ENCODE measurements at regions not wholly inside any gene's neighbourhood (a gene's known extent, or its start where the extent isn't known, plus 50 kb on each side); places are given as distances from the start of the nearest gene placed in this dataset.

GRCh38 chr11:112794331-112794846 lies 166.8 kb upstream of the NCAM1 start:
- H3K4me3 ChIP-seq, result no peak overlapping the region
- H3K36me3 ChIP-seq, result no peaks in the 10 kb centered on the region
- no peaks in the 10 kb centered on the region for H3K9me3 ChIP-seq
- H3K27ac ChIP-seq, result peak overlapping the region in 1 of 2 donors; percentile 65
- DNase-seq (ENCODE audit: low spot score), result no peak
- H3K27me3 ChIP-seq, result no peaks in the 10 kb centered on the region
- peaks cover 0 to 35% of the 10 kb centered on the region in 2 donors for H3K4me1 ChIP-seq
- no peak for TF ChIP-seq CTCF (IDR thresholded peaks at IDR 0.05)

GRCh38 chr11:112795142-112795815 lies 165.9 kb upstream of the NCAM1 start:
- no peak overlapping the region for H3K4me3 ChIP-seq
- peak; percentile 23 to 74 for TF ChIP-seq CTCF (IDR thresholded peaks at IDR 0.05)
- no peaks in the 10 kb centered on the region for H3K36me3 ChIP-seq
- H3K27ac ChIP-seq, result peak overlapping the region in 1 of 2 donors; percentile 78
- H3K9me3 ChIP-seq, result no peaks in the 10 kb centered on the region
- H3K4me1 ChIP-seq, result peaks cover 0 to 35% of the 10 kb centered on the region in 2 donors
- no peaks in the 10 kb centered on the region for H3K27me3 ChIP-seq
- DNase-seq (ENCODE audit: low spot score), result no peak

- DNase-seq (ENCODE audit: low spot score), result no peak
Observed at GRCh38 chr11:112795911-112796649, 165.1 kb upstream of the NCAM1 start.

GRCh38 chr11:112797092-112797491 lies 164.1 kb upstream of the NCAM1 start:
- TF ChIP-seq CTCF (IDR thresholded peaks at IDR 0.05), result no peak
- no peak for DNase-seq (ENCODE audit: low spot score)
- Histone ChIP-seq H3K4me3 (no peak overlapping the region), H3K36me3 (no peaks in the 10 kb centered on the region), H3K27ac (peak overlapping the region in 1 of 2 donors; percentile 78), H3K27me3 (no peaks in the 10 kb centered on the region), H3K4me1 (peaks cover 0 to 35% of the 10 kb centered on the region in 2 donors), H3K9me3 (no peaks in the 10 kb centered on the region)

More at GRCh38 chr11:112795911-112796649, 165.1 kb upstream of the NCAM1 start:
- peak overlapping the region in 1 of 2 donors; percentile 78 for H3K27ac ChIP-seq
- no peak for TF ChIP-seq CTCF (IDR thresholded peaks at IDR 0.05)
- no peaks in the 10 kb centered on the region for H3K9me3 ChIP-seq
- H3K27me3 ChIP-seq, result no peaks in the 10 kb centered on the region
- H3K4me3 ChIP-seq, result no peak overlapping the region
- no peaks in the 10 kb centered on the region for H3K36me3 ChIP-seq
- peaks cover 0 to 35% of the 10 kb centered on the region in 2 donors for H3K4me1 ChIP-seq

- Histone ChIP-seq H3K36me3 (no peaks in the 10 kb centered on the region), H3K27ac (no peak overlapping the region), H3K4me3 (no peak overlapping the region), H3K9me3 (no peaks in the 10 kb centered on the region), H3K4me1 (peaks cover 0 to 35% of the 10 kb centered on the region in 2 donors), H3K27me3 (no peaks in the 10 kb centered on the region)
- peak in 1 of 2 donors; percentile 38 for TF ChIP-seq CTCF (IDR thresholded peaks at IDR 0.05)
- no peak for DNase-seq (ENCODE audit: low spot score)
Observed at GRCh38 chr11:112797648-112798293, 163.4 kb upstream of the NCAM1 start.
